Erythroblast (primary cell): ENCODE measurements at regions not wholly inside any gene's neighbourhood (a gene's known extent, or its start where the extent isn't known, plus 50 kb on each side); places are given as distances from the start of the nearest gene placed in this dataset.
"Not testable (repeated sequence)": the region's sequence is repeated elsewhere in the genome, so short reads cannot be mapped to it uniquely, and the experiment has no call there.

Source experiments
- DNase-seq, 2 experiments: peaks; one replicate each; lab custom pipeline; 2025; lab: John Stamatoyannopoulos, UW
- GATA1 ChIP-seq: IDR thresholded peaks from 2 replicates; pipeline ENCODE4 v1.6.1; 2011; ENCODE audit warnings: low read depth, mild to moderate bottlenecking, control low read depth, low read length, moderate library complexity
- POLR2A ChIP-seq: IDR thresholded peaks from 2 replicates; pipeline ENCODE4 v1.6.1; 2011; ENCODE audit warnings: mild to moderate bottlenecking, low read length

DNA sequence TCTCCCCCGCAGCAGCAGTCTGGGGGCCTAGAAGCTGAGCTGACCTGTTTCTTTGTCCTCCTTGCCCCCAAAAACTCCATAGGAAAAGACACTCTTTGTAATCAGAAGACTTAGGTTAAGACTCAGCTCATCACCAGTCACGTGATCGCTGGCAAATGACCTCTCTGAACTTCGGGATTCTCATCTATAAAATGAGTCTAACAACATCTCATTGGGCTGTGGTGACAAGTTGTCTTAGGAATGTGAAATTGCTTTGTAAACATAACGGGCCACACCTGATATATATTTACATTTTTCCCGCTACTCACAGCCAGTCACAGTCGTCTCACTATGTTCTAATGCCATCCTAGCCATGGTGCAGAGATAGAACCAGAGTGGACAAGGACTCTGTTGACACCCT is 86.0 kb upstream of the LHX1 start:
- DNase-seq: no peak
- no peak for TF ChIP-seq POLR2A
- TF ChIP-seq GATA1: no peak

DNA sequence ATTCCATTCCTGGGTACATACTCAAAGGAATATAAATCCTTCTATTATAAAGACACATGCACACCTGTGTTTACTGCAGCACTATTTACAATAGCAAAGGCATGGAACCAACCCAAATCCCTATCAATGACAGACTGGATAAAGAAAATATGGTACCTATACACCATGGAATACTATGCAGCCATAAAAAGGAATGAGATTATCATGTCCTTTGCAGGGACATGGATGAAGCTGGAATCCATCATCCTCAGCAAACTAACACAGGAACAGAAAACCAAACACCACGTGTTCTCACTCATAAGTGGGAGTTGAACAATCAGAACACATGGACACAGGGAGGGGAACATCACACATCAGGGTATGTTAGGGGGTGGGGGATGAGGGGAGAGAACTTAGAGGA is 84.8 kb upstream of the LHX1 start:
- not testable (repeated sequence) for DNase-seq

DNA sequence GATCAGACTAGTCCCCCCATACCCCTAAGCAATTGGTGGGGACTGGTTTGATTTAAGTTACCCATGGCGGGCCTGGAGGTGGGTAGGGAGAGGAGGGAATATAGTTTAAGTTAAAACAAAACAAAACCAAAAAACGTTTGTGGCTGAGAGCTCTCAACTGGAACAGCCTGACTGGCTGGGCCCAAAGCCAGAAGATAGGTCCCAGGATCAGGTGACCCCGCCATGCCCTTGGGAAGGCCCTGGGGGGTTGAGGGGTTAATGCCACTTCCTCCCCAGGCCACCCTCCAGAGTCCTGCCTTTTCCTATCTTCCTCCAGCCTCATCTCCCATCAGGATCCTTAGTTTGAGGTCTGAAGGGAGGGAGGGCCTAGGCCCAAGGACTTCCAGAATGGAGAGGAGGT is 82.3 kb upstream of the LHX1 start:
- no peak for DNase-seq
- TF ChIP-seq GATA1: no peak
- no peak for TF ChIP-seq POLR2A

DNA sequence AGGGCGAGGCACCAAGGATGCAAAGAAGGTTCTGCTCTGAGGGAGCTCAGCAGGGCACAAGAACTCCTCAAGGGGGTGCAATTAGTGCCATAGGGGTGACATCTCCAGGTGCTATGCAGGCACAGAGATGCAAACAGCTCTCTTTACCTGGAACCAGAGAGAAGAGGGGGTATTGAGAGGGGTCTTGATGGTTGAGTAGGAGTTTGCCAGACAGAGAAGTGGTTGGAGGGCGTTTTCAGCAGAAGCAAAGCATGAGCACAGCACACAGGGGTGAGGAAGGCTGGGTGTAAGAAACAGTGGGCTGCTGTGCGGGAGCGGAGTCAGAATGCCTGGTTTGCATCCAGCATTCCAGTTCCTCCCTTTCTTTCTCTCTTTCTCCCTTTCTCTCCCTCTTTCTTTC is 81.8 kb upstream of the LHX1 start:
- TF ChIP-seq POLR2A (no peak), GATA1 (no peak)
- no peak for DNase-seq

DNA sequence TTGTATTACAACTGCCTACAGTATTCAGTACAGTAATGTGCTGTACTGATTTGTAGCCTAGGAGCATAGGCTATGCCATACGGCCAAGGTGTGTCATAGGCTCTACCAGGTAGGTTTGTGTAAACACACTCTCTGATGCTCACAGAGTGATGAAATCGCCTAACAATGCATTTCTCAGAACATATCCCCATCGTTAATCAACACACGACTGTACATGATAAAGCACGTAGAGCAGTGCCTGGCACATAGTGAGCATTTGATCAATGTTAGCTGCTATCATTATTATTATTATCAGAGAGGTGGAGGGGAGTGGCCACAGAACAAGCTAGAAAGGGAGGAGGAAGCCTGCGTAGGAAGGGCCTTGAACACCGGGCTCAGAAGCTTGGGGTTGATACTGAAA is 81.1 kb upstream of the LHX1 start:
- TF ChIP-seq POLR2A: no peak
- TF ChIP-seq GATA1: no peak
- DNase-seq: no peak

DNA sequence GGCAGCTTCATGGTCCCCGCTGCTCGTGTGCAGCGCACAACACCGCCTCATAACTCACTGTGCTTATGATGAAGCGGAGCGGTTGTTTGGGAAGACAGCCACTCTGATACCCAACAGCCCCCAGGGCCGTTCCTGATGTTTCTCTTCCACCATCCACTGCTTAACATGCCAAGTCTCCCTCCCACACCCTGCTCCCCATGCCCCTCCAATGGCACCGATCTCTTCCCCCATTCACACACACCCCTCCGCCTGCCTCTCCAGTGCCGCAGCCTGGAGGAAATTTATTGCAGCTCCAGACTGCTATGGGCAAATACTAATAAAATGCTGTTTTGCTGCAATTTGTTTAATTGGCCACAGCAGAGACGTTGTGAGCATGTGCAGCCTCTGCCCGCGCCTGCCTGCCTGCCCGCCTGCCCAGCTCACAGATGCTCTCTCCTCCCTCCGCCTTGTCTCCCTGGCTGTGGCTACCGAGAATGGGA is 80.3 kb upstream of the LHX1 start:
- no peak for DNase-seq
- no peak for TF ChIP-seq GATA1

DNA sequence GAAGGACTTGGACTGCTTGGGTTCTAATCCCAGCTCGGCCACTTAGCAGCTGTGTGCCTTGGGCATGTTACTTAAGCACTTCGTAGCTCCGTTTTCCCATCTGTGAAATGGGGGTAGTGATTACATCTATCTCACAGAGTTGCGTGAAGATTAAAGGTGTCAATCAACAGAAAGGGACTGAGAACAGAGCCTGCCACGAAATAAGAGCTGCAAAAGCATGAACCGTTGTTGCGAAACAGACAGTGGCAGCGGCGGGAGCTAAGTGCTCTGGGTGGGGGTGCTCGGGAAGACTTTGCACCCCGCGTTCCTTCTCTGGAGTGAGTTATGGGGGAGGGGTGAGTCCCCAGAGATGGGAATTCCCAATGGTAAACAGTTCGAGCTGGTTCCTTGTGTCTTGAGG is 79.6 kb upstream of the LHX1 start:
- no peak for DNase-seq
- TF ChIP-seq POLR2A: no peak
- TF ChIP-seq GATA1: no peak

DNA sequence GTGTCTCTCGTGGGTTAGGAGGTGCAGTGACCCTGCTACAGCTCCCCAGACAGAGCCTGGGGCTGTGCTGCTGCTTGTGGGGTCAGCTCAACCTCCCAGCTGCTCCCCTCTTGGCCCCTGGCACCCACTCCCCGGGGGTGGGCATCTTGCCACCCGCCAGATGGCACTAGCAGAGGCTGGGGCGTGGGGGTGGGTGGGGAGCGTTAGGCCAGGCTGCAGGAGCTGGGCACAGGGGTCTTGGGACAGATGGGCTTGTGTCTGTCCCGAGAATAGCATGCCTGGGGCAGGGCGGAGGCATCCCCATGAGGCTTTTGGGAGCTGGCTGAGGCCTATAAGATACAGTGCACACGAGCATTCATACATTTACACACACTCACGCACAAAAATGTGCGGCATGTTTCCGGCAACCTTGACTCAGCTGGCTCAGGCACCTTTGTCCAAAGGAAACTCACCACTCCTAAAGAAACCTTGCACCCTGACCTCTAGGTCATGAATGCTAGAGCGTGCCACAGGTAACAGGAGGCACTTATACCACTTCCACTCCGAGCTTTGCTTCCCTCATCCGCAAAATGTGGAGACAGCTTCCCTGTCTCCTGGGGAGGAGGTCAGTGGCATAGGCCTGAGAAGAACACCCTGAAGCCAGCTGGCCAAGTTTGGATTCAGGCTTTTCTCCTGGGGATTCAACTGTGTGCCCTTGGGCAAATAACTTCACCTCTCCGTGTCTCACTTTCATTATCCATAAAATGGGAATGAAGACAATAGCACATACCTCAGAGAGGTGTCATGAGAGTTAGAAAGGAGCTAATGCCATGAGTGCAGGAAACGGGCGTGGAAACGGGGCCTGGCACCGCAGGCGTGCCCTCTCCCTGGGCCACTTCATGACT is 78.9 kb upstream of the LHX1 start:
- TF ChIP-seq GATA1 (no peak), POLR2A (no peak)
- no peak for DNase-seq

DNA sequence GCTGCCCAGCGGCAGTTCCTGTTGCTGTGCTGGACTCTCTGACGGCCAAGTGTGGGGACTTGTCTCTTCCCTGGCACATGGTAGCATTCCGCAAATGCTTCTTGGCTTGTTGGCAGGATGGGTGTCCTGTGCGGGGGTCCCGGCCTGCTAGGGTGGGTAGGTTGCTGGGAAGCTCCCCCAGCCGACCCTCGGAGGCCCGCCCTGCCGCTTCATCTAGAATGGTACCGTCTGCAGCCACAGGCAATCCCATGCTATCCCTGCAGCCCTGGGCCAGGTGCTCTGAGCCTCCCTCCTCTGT is 78.3 kb upstream of the LHX1 start:
- no peak for DNase-seq
- TF ChIP-seq GATA1 (no peak), POLR2A (no peak)

DNA sequence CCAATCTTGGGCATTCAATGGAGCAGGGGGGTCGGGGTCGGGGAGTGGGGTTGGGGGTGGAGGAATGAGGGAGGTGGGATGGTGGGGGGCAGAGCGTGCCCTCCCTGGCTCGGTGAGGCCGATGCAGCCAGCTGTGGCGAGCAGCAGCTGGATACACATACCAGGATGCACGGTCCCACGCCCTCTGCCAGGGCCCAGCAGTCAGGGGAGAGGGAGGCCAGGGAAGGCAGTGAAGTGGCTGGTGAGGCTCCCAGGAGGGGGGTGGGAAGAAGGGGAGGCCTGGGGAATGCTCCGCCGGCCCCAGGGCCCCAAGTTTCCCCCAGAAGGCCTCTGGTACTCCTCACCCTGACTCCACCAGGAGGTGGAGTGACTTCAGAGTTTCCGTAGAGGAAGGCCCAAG is 77.6 kb upstream of the LHX1 start:
- no peak for DNase-seq
- no peak for TF ChIP-seq GATA1
- no peak for TF ChIP-seq POLR2A

DNA sequence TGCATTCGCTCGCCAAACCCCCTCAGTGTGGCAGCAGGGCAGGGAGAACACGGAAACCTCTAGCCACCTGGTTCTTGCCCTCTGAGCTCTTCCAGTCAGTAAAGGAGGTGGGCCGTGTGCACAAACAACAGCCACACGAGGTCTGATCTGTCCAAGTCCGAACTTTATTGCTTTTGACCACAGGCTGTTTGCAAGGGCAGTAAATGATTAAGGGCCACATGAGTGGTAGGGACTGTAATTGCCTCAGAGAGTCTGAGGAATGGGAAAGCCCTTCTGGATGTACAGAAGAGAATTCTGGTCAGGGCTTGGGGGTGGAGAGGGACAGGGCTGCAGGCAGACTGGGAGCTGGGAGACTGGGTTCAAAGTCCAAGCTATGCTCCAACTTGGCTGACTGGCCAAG is 75.7 kb upstream of the LHX1 start:
- no peak for TF ChIP-seq GATA1

DNA sequence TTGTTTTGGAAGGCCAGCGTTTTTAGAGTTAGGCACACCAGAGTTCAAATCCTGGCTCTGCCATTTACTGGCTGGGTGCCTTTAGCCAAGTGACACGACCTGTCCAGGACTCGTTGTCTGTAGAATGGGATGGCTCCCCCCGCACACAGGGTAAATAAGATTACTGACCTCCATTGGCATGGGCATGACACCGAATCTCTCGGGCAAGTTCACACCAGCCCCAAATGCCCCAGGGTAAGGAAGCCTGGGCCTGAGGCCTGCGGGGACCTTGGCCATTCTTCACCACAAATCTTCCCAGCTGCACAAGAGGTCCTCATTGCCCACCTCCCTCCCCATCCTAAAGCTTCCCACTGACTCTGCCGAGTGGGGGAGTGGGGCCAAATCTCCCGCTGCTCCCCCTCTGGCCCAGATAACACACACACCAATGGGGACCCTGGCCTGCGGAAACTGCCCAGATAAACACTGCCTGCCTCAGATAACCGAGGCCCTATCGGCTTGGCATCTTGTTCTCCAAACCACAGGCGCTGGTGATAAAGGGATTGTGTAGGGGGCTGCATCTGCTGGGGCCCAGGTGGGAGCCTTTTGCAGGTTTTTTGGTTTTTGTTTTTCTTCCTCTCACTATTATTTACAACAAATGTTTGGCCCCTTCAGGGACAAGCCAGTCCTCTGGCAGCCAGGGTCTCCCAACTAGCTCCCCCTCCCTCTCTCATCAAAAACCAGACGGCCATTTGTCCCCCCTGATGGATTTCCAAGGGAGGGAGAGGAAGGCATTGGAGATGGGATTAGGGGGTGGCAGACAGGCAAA is 75.0 kb upstream of the LHX1 start:
- DNase-seq: peak; percentile 28 to 80
- TF ChIP-seq POLR2A (no peak), GATA1 (no peak)

More for the DNA sequence above, 75.7 kb upstream of the LHX1 start:
- no peak for DNase-seq

DNA sequence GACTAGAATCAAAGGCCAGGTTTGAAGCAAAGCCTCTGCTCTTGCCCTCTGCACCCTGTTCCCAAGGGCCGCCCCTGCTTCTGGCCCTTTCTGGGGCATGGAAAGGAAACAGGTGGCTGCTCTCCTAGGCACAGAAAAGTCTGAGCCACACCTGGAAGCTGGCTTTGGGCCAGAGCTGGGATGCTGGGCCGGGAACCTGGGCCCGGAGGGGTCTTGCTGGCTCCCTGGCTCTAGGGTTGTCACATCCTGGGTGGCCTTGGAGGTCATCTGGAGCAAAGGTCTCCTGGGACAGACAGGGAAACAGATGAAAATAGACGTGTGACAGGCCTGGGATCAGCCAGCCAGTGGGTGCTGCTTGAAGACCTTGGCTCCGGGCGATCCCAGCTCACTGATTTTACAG is 74.1 kb upstream of the LHX1 start:
- TF ChIP-seq GATA1 (no peak), POLR2A (no peak)
- DNase-seq: no peak

DNA sequence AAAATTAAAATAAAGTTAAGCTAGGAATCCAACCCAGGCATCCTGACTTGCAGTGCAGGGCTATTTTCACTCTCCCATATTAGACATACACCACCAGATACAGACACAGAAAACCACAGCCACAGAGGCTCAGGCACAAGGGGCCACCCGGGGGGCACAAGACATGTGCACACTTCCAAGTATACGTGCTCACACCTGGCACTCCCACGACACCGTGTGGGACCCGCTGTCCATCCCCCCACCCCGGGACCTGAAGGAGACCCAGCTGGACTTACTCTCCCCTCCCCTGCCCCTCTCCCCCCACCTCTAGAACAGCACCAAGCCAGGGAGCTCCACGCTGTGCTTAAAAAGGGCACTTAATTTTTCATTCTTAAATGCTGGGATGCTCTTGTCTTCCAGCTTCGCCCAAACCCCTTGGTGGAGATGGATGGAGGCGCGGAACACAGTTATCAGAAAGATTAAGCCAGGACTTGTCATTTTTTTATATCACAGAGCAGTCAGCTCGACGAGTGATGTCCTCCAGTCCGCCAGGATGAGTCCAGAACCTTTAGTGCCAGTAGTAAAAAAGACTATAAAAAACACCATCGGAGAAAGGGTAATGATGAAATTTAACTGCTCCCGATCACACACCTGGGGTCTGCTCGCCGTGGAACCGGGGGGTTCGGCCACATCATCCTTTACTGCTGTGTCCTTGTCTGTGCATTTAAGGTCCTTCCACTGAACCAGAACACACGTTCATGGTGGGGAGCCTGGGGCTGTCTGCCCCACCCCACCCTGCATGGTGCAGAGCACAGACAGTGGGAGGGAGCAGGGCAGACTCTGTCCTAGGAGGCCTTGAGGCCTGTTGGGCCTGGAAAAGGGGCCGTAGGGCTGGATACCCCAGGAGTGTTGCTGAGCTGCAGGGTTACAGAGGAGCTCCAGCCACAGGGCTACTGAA is 73.3 kb upstream of the LHX1 start:
- DNase-seq: no peak
- TF ChIP-seq GATA1: no peak
- no peak for TF ChIP-seq POLR2A
